ENCODE measurements at regions not wholly inside any gene's neighbourhood (a gene's known extent, or its start where the extent isn't known, plus 50 kb on each side); places are given as distances from the start of the nearest gene placed in this dataset.

- Histone ChIP-seq H3K27ac (ENCODE audit: insufficient read depth, low read depth, low read length) (no peak overlapping the region), H3K9me1 (replicated peaks; ENCODE audit: control insufficient read depth, extremely low read depth, insufficient read depth, low read length) (no peaks in the 10 kb centered on the region), H3K27me3 (ENCODE audit: control insufficient read depth in 2 of 2, insufficient read depth in 2 of 2, low read length in 2 of 2) (peaks cover 0 to 3% of the 10 kb centered on the region in 2 experiments), H3K4me3 (replicated peaks in 1 of 3; ENCODE audit: insufficient read depth in 1 of 3, low read depth in 1 of 3, low read length in 3 of 3) (no peak overlapping the region), H2AFZ (ENCODE audit: low read depth, low read length) (no peak overlapping the region), H3K36me3 (ENCODE audit: control insufficient read depth in 2 of 2, extremely low read depth in 1 of 2, insufficient read depth in 2 of 2, low read length in 2 of 2) (no peaks in the 10 kb centered on the region), H3K4me1 (ENCODE audit: control insufficient read depth, extremely low read depth, insufficient read depth, low read length) (no peaks in the 10 kb centered on the region), H4K20me1 (replicated peaks; ENCODE audit: control insufficient read depth, extremely low read depth, insufficient read depth, low read length) (no peaks in the 10 kb centered on the region), H3K4me2 (ENCODE audit: insufficient read depth, low read length) (no peak overlapping the region), H3K79me2 (ENCODE audit: control insufficient read depth, insufficient read depth, low read length) (no peaks in the 10 kb centered on the region), H3K9ac (replicated peaks; ENCODE audit: extremely low read depth, insufficient read depth, low read length) (no peak overlapping the region), H3K9me3 (replicated peaks; ENCODE audit: control insufficient read depth, insufficient read depth, low read length) (no peaks in the 10 kb centered on the region)
- DNase-seq (ENCODE audit: low read depth, low spot score), result no peak
- BruUV-seq (replicated peaks), result no TSS peak
- TF ChIP-seq EZH2 (IDR thresholded peaks at IDR 0.05; ENCODE audit: borderline replicate concordance, low read depth, low read length, severe bottlenecking) (no peak), MYC (IDR thresholded peaks at IDR 0.05; ENCODE audit: low read depth, low read length) (no peak), MAX (IDR thresholded peaks at IDR 0.05; ENCODE audit: insufficient read depth, insufficient read length) (no peak), POLR2A (IDR thresholded peaks at IDR 0.05; ENCODE audit: low read depth, low read length) (no peak), GATA2 (IDR thresholded peaks at IDR 0.05; ENCODE audit: insufficient read depth, insufficient read length, low read depth, low read length) (no peak), JUN (IDR thresholded peaks at IDR 0.05; ENCODE audit: borderline replicate concordance, insufficient read depth, insufficient read length, low read depth) (no peak)
- intact Hi-C loops (cut with micrococcal nuclease), result no loop called here
- dilution Hi-C loops (cut with MboI; ENCODE audit: extremely low pct_ligation_motif_present, low sequenced_read_pairs), result no loop called here
- FAIRE-seq, result no peak
- ChIA-PET CTCF (interaction anchor here (0.5 kb wide), 1 partner anchor 478 kb away, joined by 3 read pairs; no protein-coding TSS in a partner anchor), POLR2A (no interaction called here)
Observed at GRCh38 chr10:62742536-62743061, 61.9 kb upstream of the ADO start.

DNA sequence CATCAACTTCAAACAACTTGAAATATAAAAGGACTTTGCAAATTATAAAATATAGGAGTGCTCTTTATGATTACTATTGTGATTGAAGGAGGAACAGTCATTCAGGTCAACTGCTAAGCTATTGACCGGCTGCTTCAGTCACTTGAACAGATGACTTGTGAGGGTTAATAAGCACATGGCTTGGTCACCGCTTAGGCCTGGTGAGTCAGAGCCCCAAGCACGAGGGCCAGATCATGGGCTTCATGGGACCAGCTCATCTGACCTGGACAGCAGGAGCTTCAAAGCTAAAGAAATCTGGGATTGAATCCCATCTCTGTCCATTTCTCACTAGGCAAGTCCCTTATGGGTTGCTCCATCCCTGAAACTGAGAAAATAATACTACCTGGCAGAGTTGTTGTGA is 60.4 kb upstream of the ADO start:
- no TSS peak for BruUV-seq (replicated peaks)
- Histone ChIP-seq H3K4me2 (ENCODE audit: insufficient read depth, low read length) (no peak overlapping the region), H3K4me1 (ENCODE audit: control insufficient read depth, extremely low read depth, insufficient read depth, low read length) (no peaks in the 10 kb centered on the region), H2AFZ (ENCODE audit: low read depth, low read length) (no peak overlapping the region), H3K9me1 (replicated peaks; ENCODE audit: control insufficient read depth, extremely low read depth, insufficient read depth, low read length) (no peaks in the 10 kb centered on the region), H3K36me3 (ENCODE audit: control insufficient read depth in 2 of 2, extremely low read depth in 1 of 2, insufficient read depth in 2 of 2, low read length in 2 of 2) (no peaks in the 10 kb centered on the region), H3K9me3 (replicated peaks; ENCODE audit: control insufficient read depth, insufficient read depth, low read length) (no peaks in the 10 kb centered on the region), H3K79me2 (ENCODE audit: control insufficient read depth, insufficient read depth, low read length) (no peaks in the 10 kb centered on the region), H4K20me1 (replicated peaks; ENCODE audit: control insufficient read depth, extremely low read depth, insufficient read depth, low read length) (no peaks in the 10 kb centered on the region), H3K4me3 (replicated peaks in 1 of 3; ENCODE audit: insufficient read depth in 1 of 3, low read depth in 1 of 3, low read length in 3 of 3) (no peak overlapping the region), H3K27ac (ENCODE audit: insufficient read depth, low read depth, low read length) (no peak overlapping the region), H3K27me3 (ENCODE audit: control insufficient read depth in 2 of 2, insufficient read depth in 2 of 2, low read length in 2 of 2) (no peaks in the 10 kb centered on the region), H3K9ac (replicated peaks; ENCODE audit: extremely low read depth, insufficient read depth, low read length) (no peak overlapping the region)
- dilution Hi-C loops (cut with MboI; ENCODE audit: extremely low pct_ligation_motif_present, low sequenced_read_pairs) (no loop called here), intact Hi-C loops (cut with micrococcal nuclease) (no loop called here)
- no peak for DNase-seq (ENCODE audit: low read depth, low spot score)
- FAIRE-seq, result no peak
- no peak for TF ChIP-seq POLR2AphosphoS5 (IDR thresholded peaks at IDR 0.05; ENCODE audit: insufficient read depth, low read depth, low read length)
- TF ChIP-seq GATA2 (IDR thresholded peaks at IDR 0.05; ENCODE audit: insufficient read depth, insufficient read length, low read depth, low read length), result no peak
- TF ChIP-seq MAX (IDR thresholded peaks at IDR 0.05; ENCODE audit: insufficient read depth, insufficient read length), result no peak
- TF ChIP-seq MYC (IDR thresholded peaks at IDR 0.05; ENCODE audit: low read depth, low read length), result no peak
- TF ChIP-seq FOS (IDR thresholded peaks at IDR 0.05; ENCODE audit: borderline replicate concordance, insufficient read depth, low read length), result no peak
- TF ChIP-seq EZH2 (IDR thresholded peaks at IDR 0.05; ENCODE audit: borderline replicate concordance, low read depth, low read length, severe bottlenecking), result no peak
- TF ChIP-seq JUN (IDR thresholded peaks at IDR 0.05; ENCODE audit: borderline replicate concordance, insufficient read depth, insufficient read length, low read depth), result no peak
- no peak for TF ChIP-seq POLR2A (IDR thresholded peaks at IDR 0.05; ENCODE audit: low read depth, low read length)
- no peak for TF ChIP-seq CTCF (IDR thresholded peaks at IDR 0.05; ENCODE audit: extremely low read depth in 1 of 2, insufficient read depth in 1 of 2, low read depth in 1 of 2, low read length in 2 of 2)
- CTCF ChIA-PET, result no interaction called here
- POLR2A ChIA-PET, result no interaction called here
